SU-DHL-6 (cell line): ENCODE measurements at regions not wholly inside any gene's neighbourhood (a gene's known extent, or its start where the extent isn't known, plus 50 kb on each side); places are given as distances from the start of the nearest gene placed in this dataset.

Experiments
- H2AFZ ChIP-seq: fragments of 200-600 bp; sonication (generic); 2 replicates; pipeline ENCODE4 v1.6.1; 2014; ENCODE audit warnings: low read depth, mild to moderate bottlenecking, moderate library complexity, mixed read lengths, antibody characterized with exemption, low read length; ENCODE audit not compliant: severe bottlenecking
- H3F3A ChIP-seq: fragments of 200-600 bp; shearing (Covaris generic); 2 replicates; pipeline ENCODE4 v1.6.0; 2016; ENCODE audit warnings: antibody characterized with exemption, mild to moderate bottlenecking; ENCODE audit not compliant: insufficient read depth
- H3K27ac ChIP-seq: fragments of 200-600 bp; sonication (generic); 2 replicates; pipeline ENCODE4 v1.5.1; 2016; ENCODE audit warnings: low read depth, mild to moderate bottlenecking, low read length, moderate library complexity, mixed read lengths
- H3K27me3 ChIP-seq: fragments of 200-600 bp; sonication (generic), shearing (Covaris generic); 2 replicates; pipeline ENCODE4 v1.6.0; 2014; ENCODE audit warnings: mild to moderate bottlenecking, low read length
- H3K36me3 ChIP-seq: fragments of 200-600 bp; sonication (generic); 2 replicates; pipeline ENCODE4 v1.6.1; 2014; ENCODE audit warnings: mild to moderate bottlenecking, low read length, mixed read lengths
- H3K4me2 ChIP-seq: fragments of 300-600, 200-600 bp; shearing (Covaris generic), sonication (generic); 2 replicates; pipeline ENCODE4 v1.6.0; 2014; ENCODE audit warnings: low read length, low read depth, mild to moderate bottlenecking; ENCODE audit not compliant: poor library complexity, severe bottlenecking
- H3K4me3 ChIP-seq: fragments of 200-600 bp; sonication (generic); 2 replicates; pipeline ENCODE4 v1.5.1; 2014; ENCODE audit warnings: antibody characterized with exemption, low read length, mild to moderate bottlenecking, mixed read lengths; ENCODE audit not compliant: insufficient read depth, poor library complexity, severe bottlenecking
- H3K79me2 ChIP-seq: fragments of 200-600 bp; sonication (generic); 2 replicates; pipeline ENCODE4 v1.6.1; 2014; ENCODE audit warnings: mild to moderate bottlenecking, low read length, moderate library complexity; ENCODE audit not compliant: insufficient read depth
- H3K9ac ChIP-seq: fragments of 200-600 bp; sonication (generic); 2 replicates; pipeline ENCODE4 v1.7.0; 2014; ENCODE audit warnings: mild to moderate bottlenecking, low read length
- H3K9me2 ChIP-seq: fragments of 200-600 bp; sonication (generic); replicated peaks from 2 replicates; pipeline ENCODE4 v1.6.1; 2014; ENCODE audit warnings: low read length; ENCODE audit not compliant: insufficient read depth
- H3K9me3 ChIP-seq: fragments of 200-600 bp; sonication (generic); 2 replicates; pipeline ENCODE4 v1.6.1; 2014; ENCODE audit warnings: low read length, mixed read lengths; ENCODE audit not compliant: insufficient read depth
- H4K20me1 ChIP-seq: fragments of 200-600 bp; sonication (generic); 2 replicates; pipeline ENCODE4 v1.6.1; 2014; ENCODE audit warnings: low read depth, mild to moderate bottlenecking, antibody characterized with exemption, low read length, moderate library complexity, mixed read lengths
- EZH2phosphoT487 ChIP-seq: fragments of 200-600 bp; sonication (generic), shearing (Covaris generic); conservative IDR thresholded peaks from 2 replicates; pipeline ENCODE4 v1.6.1; 2018; ENCODE audit warnings: mild to moderate bottlenecking, antibody characterized with exemption, low read length, moderate library complexity, mixed read lengths
- TF ChIP-seq, protein P1 (sequence below): fragments of 200-600 bp; sonication (generic); IDR thresholded peaks from one replicate; pipeline ENCODE4 v1.5.1; 2017; ENCODE audit warnings: antibody characterized with exemption, mild to moderate bottlenecking, low read length, moderate library complexity; ENCODE audit not compliant: insufficient read depth, poor library complexity, severe bottlenecking

DNA sequence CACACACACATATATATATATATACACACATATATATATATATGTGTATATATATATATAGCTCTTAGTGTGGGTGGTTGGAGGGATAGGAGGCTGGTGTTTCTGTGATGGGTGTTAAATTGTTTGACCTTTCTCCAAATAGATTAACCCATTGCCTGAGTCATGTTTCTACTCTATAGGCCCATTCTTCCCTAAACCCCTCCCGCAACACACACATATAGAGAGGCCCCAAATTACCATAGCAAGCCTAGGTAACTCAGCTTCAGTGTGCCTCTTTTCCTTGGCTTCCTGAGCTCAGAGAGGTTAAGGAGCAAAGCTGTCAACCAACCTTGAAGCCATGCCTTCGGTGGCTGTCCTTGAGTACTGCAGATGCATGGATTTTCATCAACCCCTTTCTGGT is 98.7 kb upstream of the ADO start:
- no peak for TF ChIP-seq EZH2phosphoT487
- TF ChIP-seq, protein P1, sequence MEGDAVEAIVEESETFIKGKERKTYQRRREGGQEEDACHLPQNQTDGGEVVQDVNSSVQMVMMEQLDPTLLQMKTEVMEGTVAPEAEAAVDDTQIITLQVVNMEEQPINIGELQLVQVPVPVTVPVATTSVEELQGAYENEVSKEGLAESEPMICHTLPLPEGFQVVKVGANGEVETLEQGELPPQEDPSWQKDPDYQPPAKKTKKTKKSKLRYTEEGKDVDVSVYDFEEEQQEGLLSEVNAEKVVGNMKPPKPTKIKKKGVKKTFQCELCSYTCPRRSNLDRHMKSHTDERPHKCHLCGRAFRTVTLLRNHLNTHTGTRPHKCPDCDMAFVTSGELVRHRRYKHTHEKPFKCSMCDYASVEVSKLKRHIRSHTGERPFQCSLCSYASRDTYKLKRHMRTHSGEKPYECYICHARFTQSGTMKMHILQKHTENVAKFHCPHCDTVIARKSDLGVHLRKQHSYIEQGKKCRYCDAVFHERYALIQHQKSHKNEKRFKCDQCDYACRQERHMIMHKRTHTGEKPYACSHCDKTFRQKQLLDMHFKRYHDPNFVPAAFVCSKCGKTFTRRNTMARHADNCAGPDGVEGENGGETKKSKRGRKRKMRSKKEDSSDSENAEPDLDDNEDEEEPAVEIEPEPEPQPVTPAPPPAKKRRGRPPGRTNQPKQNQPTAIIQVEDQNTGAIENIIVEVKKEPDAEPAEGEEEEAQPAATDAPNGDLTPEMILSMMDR, result no peak
- Histone ChIP-seq H3K79me2 (no peaks in the 10 kb centered on the region), H3K9me2 (no peaks in the 10 kb centered on the region), H4K20me1 (no peaks in the 10 kb centered on the region), H3K4me2 (no peak overlapping the region), H3K4me3 (no peak overlapping the region), H3K9ac (no peak overlapping the region), H3K36me3 (no peaks in the 10 kb centered on the region), H3K27ac (no peak overlapping the region), H3K27me3 (no peaks in the 10 kb centered on the region), H3F3A (no peaks in the 10 kb centered on the region), H3K9me3 (no peaks in the 10 kb centered on the region), H2AFZ (no peak overlapping the region)

DNA sequence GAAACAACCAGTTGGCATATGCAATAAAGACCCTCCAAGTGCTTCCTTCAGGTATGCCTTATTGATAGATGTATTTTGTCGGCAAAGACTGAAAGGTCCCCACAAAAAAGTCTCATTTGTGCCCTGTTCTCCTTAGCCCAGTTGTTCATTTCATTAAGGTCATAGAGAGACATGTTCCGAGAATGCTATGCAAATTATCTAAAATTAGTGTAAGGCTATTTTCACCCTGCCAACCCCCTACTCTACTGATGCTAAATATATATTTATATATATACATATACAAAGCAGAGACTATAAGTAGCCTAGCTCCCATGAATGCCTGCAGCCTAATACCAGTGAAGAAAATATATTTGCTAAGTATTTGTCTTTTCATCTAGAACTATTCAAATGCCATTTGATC is 96.7 kb upstream of the ADO start:
- TF ChIP-seq, protein P1, result no peak
- TF ChIP-seq EZH2phosphoT487, result no peak
- Histone ChIP-seq H3K36me3 (no peaks in the 10 kb centered on the region), H3K4me3 (no peak overlapping the region), H3K9me2 (no peaks in the 10 kb centered on the region), H3K27me3 (no peaks in the 10 kb centered on the region), H4K20me1 (no peaks in the 10 kb centered on the region), H3K4me2 (peak overlapping the region; percentile 16), H3K9me3 (0 out of 2 replicates have a peak, but pooled peaks cover 3% of the 10 kb centered on the region), H3K79me2 (no peaks in the 10 kb centered on the region), H3K9ac (no peak overlapping the region), H3F3A (no peaks in the 10 kb centered on the region), H3K27ac (no peak overlapping the region), H2AFZ (no peak overlapping the region)

DNA sequence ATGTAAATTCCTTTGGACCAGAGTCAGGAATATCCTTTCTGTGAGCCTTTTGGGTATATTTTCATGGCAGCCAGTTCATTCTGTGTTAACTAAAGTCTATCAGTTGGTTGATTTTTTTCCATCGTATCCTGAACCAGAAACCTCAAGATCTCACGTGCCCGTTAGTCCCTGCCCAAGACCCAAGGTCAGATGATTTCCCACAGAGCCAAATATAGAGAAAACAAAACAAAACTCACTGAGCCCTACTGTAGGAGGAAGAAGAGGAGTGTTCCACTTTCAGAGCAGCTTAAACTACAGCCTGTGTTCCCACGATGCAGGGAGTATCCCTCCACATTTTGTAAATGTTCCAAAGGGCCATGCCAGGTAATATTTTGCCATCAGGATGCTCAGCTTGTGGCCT is 96.0 kb upstream of the ADO start:
- H3K9ac ChIP-seq, result no peak overlapping the region

More for the DNA sequence above, 96.0 kb upstream of the ADO start:
- no peak overlapping the region for H3K4me2 ChIP-seq
- H4K20me1 ChIP-seq, result no peaks in the 10 kb centered on the region
- no peaks in the 10 kb centered on the region for H3F3A ChIP-seq
- H3K79me2 ChIP-seq, result no peaks in the 10 kb centered on the region
- TF ChIP-seq, protein P1, result no peak
- no peak for TF ChIP-seq EZH2phosphoT487
- H3K4me3 ChIP-seq, result no peak overlapping the region
- H3K9me3 ChIP-seq, result 0 out of 2 replicates have a peak, but pooled peaks cover 3% of the 10 kb centered on the region
- H3K9me2 ChIP-seq, result no peaks in the 10 kb centered on the region
- H2AFZ ChIP-seq, result no peak overlapping the region
- H3K27ac ChIP-seq, result no peak overlapping the region
- no peaks in the 10 kb centered on the region for H3K36me3 ChIP-seq
- no peaks in the 10 kb centered on the region for H3K27me3 ChIP-seq
